Muscle layer of colon (tissue), 2 donors: ENCODE measurements at regions not wholly inside any gene's neighbourhood (a gene's known extent, or its start where the extent isn't known, plus 50 kb on each side); places are given as distances from the start of the nearest gene placed in this dataset.

ENCODE experiments used
- H3K27ac ChIP-seq: one replicate; pipeline ENCODE4 v1.7.0; 2013; ENCODE audit warnings: low read depth, mild to moderate bottlenecking, low read length, moderate library complexity
- H3K27me3 ChIP-seq, 2 donors: one replicate each; pipeline ENCODE4 v1.7.0; 2013; ENCODE audit warnings: low read length in 2 of 2, mild to moderate bottlenecking in 2 of 2; ENCODE audit not compliant: insufficient read depth in 2 of 2, control insufficient read depth in 1 of 2
- H3K36me3 ChIP-seq: one replicate; pipeline ENCODE4 v1.7.0; 2013; ENCODE audit warnings: mild to moderate bottlenecking, low read length; ENCODE audit not compliant: insufficient read depth
- H3K4me1 ChIP-seq: one replicate; pipeline ENCODE4 v1.7.0; 2013; ENCODE audit warnings: mild to moderate bottlenecking, low read length; ENCODE audit not compliant: insufficient read depth
- H3K4me3 ChIP-seq, 2 donors: one replicate each; pipeline ENCODE4 v1.7.0; 2013; ENCODE audit warnings: low read length in 2 of 2, low read depth in 1 of 2, mild to moderate bottlenecking in 1 of 2, moderate library complexity in 1 of 2
- H3K9ac ChIP-seq: one replicate; pipeline ENCODE4 v1.7.0; 2013; ENCODE audit warnings: low read length
- H3K9me3 ChIP-seq: one replicate; pipeline ENCODE4 v1.7.0; 2013; ENCODE audit warnings: mild to moderate bottlenecking, low read length
- donor health status: abdominal sarcoma.
- donor health status: Adenocarcinoma of cecum.

DNA sequence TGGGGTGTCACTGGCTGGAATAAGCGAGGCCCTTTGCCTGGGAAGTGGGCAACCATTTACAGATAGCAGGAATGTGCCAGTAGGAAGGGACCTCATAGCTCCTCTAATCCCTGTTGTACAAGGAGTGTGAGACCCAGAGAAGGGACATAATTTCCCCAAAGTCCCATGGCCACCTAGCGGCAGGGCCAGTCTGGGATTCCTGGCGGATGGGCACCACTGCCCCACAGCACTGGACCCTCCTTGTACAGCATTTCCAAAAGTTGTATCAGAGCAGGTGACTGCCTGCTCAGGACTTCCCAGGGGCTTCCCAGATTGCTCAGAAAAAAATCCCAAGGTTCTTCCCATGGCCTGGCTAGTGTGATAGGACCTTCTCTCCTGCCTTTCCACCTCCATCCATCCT lies 185.8 kb downstream of the GLI2 start:
- peaks cover 8% of the 10 kb centered on the region for H3K4me1 ChIP-seq
- H3K27me3 ChIP-seq, result no peaks in the 10 kb centered on the region
- no peaks in the 10 kb centered on the region for H3K9me3 ChIP-seq
- no peak overlapping the region for H3K4me3 ChIP-seq
- no peak overlapping the region for H3K27ac ChIP-seq
- peaks cover 5% of the 10 kb centered on the region for H3K36me3 ChIP-seq
- no peak overlapping the region for H3K9ac ChIP-seq

DNA sequence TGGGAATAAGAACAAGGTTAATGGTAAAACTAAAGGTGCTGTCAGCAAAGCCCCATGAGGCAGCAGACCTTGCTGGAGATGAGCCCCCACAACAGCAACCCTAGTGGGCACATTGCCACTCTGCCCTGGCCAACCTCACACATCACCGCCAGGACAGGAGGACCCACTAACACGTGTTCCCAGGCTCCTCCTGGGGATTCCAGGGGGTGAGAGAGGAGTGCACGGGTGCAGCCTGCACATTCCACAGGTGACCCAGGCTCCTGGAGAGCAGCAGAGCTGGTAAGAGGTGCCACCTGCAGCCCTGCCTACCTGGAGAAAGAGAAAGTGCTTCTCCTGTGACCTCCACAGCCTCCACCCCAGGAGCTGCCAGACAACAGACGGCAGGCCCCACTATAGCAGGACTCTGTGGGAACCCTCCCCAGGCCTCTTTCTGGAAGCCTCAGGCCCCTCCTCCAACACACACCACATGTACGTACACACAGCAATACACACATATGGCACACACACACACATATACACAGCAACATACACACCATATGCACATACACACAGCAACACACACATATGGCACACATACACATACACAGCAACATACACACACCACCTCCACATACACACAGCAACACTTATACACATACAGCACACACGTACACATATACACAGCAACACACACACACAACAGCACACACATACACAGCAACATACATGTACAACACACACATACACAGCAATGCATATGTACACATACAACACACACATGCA lies 187.1 kb downstream of the GLI2 start:
- Histone ChIP-seq H3K4me1 (peaks cover 8% of the 10 kb centered on the region), H3K27me3 (no peaks in the 10 kb centered on the region), H3K27ac (no peak overlapping the region), H3K9ac (no peak overlapping the region), H3K9me3 (no peaks in the 10 kb centered on the region), H3K36me3 (peaks cover 5% of the 10 kb centered on the region), H3K4me3 (no peak overlapping the region)

DNA sequence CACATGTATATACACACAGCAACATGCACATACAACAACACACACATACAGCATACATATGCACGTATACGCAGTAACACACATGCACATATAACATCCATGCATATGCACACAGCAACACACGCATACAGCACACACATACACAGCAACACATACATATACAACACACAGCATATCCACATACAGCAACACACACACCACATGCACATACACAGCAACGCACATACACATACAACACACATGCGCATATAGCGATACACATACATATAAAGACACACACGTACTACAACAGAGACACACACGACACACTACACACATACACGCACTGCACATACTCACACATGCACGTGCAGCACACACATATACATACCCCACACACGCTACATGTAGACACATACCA lies 187.8 kb downstream of the GLI2 start:
- Histone ChIP-seq H3K9ac (no peak overlapping the region), H3K4me1 (peaks cover 8% of the 10 kb centered on the region), H3K9me3 (no peaks in the 10 kb centered on the region), H3K36me3 (peaks cover 5% of the 10 kb centered on the region), H3K4me3 (no peak overlapping the region), H3K27ac (no peak overlapping the region), H3K27me3 (no peaks in the 10 kb centered on the region)

DNA sequence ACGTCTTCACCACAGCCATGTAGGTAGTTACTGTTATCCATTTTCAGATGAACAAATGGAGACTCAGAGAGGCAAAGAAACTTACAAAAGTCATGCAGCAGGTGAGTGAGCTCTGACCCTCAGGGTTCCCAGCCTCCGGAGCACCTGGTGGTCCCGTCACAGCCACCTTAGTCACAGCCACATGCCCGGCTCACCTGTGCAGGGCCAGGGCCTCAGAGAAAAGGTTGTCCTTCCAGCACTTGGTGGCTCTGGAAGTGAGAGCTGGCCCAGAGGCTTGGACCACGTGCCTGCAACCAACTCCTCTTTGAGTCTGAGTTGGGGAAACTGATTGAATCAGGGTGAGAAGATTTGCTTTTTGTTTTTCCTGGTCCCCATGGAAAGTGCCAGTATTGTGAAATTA lies 189.3 kb downstream of the GLI2 start:
- Histone ChIP-seq H3K36me3 (peaks cover 5% of the 10 kb centered on the region), H3K4me1 (peaks cover 7% of the 10 kb centered on the region), H3K27me3 (no peaks in the 10 kb centered on the region), H3K9me3 (no peaks in the 10 kb centered on the region), H3K4me3 (no peak overlapping the region), H3K27ac (no peak overlapping the region), H3K9ac (no peak overlapping the region)

DNA sequence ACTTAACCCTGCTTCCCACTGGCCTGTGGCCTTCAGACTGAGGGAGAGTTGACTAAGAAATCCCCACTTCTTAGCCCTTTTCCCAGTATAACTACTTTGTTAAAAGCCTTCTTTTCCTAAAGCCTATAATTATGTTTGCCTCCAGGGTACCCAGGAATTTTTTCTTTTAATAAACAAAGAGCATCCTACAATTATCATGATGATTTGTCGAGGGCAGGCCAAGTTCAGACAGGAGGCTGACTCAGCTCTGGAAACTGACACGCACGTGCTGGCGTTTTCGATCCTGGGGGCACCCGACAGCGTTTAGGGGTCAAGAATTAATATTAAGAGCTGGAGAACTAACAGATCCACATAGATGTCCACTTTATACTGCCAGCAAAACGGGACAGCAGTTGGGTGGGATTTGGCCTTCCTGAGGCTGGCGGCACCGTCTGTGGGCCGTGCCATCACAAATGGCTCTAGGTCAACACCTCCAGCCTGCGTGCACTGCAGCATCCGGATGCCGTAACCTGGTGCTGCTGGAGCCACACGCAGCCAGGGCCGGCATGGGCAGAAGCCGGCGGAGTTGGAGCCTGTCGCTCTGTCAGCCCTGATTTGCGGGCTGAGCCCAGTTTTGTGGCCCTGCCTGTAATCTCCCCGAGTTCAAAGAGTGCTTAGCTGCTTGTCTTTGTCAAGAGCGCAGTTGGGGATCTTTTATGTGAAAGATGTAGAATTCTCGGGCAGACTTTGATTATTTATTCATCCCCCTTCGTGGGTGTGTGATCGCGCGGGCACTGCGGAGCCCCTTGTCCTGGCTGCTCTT lies 191.0 kb downstream of the GLI2 start:
- Histone ChIP-seq H3K27ac (no peak overlapping the region), H3K36me3 (peaks cover 5% of the 10 kb centered on the region), H3K4me1 (no peaks in the 10 kb centered on the region), H3K27me3 (no peaks in the 10 kb centered on the region), H3K4me3 (no peak overlapping the region), H3K9ac (no peak overlapping the region), H3K9me3 (peaks cover 3% of the 10 kb centered on the region)

DNA sequence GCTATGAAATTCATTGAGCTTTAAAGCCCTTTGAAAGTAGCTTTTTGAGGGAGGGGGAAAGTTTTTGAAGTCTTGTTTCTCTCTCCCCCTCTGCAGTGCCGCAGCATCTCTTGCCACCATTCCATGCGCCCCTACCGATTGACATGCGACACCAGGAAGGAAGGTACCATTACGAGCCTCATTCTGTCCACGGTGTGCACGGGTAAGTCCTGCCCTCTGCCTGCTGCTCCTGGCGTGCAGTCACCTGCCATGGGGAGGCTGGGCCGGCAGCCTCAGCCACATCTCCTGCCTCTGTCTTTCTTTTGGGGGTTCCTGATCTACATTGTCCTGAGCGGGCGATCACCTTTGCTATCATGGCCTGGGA lies 191.6 kb downstream of the GLI2 start:
- Histone ChIP-seq H3K27me3 (no peaks in the 10 kb centered on the region), H3K27ac (no peak overlapping the region), H3K9ac (no peak overlapping the region), H3K9me3 (peaks cover 3% of the 10 kb centered on the region), H3K4me1 (no peaks in the 10 kb centered on the region), H3K4me3 (no peak overlapping the region), H3K36me3 (peaks cover 5% of the 10 kb centered on the region)

DNA sequence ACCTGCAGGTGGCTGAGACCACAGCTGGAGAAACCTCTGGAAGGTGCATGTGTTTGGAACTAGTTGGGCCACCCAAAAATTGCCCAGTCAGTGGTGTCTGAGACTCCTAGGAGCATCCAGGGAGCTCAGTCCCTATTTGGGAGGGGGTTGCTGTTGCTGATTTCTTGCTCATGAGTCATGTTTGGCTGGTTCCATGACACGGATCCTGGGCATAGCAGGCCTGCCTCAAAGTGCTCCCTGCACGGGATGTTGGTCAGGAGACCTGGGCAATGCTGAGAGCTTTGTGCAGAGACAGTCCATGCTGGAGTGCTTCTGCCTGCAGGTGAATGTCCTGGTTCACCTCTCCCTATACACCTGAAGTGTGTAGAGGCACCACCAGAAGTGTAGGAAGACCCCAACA lies 194.2 kb downstream of the GLI2 start:
- Histone ChIP-seq H3K27me3 (no peaks in the 10 kb centered on the region), H3K27ac (no peak overlapping the region), H3K4me3 (no peak overlapping the region), H3K9ac (no peak overlapping the region), H3K4me1 (peaks cover 8% of the 10 kb centered on the region), H3K9me3 (peaks cover 3% of the 10 kb centered on the region), H3K36me3 (no peaks in the 10 kb centered on the region)

DNA sequence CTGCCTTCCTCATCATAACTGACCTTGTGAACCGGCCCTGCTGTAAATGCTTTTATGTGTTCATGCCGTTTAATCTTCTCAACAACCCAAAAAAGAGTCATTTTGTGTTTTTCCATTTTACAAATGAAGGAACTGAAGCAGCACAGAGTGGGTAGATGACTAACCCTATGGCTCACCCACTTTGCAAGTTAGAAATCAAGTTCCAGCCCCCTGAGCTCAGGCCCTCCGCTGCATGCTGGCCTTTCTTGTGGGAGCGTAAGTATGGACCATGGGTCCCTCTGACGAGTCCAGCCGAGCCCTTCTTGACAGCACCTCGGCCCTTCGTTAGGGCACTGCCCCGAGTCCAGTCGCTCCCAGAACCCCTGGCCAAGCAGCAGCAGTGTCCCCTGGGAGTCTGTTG lies 194.6 kb downstream of the GLI2 start:
- Histone ChIP-seq H3K9me3 (peaks cover 3% of the 10 kb centered on the region), H3K27ac (no peak overlapping the region), H3K27me3 (no peaks in the 10 kb centered on the region), H3K36me3 (no peaks in the 10 kb centered on the region), H3K9ac (no peak overlapping the region), H3K4me1 (peaks cover 12% of the 10 kb centered on the region), H3K4me3 (no peak overlapping the region)

DNA sequence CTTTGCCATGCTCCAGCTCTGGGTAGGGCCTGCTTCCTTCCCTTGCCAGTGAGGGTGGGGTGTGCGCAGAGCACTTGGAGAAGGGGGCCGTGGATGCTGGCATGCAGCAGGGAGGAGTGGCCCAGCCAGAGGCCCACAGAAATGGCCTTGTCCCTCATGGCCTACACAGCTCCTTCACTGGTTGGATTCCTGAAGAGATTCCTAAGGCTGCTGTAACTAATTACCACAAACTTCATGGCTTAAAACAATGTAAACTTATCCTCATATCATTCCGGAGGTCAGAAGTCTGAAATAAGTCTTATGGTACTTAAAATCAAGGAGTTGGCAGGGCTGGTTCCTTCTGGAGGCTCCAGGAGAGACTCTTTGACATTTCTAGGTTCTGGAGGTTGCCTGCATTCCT lies 195.2 kb downstream of the GLI2 start:
- H3K4me3 ChIP-seq, result no peak overlapping the region
- no peaks in the 10 kb centered on the region for H3K36me3 ChIP-seq
- H3K27me3 ChIP-seq, result no peaks in the 10 kb centered on the region
- H3K27ac ChIP-seq, result no peak overlapping the region
- peaks cover 3% of the 10 kb centered on the region for H3K9me3 ChIP-seq
- H3K9ac ChIP-seq, result no peak overlapping the region
- peaks cover 18% of the 10 kb centered on the region for H3K4me1 ChIP-seq

DNA sequence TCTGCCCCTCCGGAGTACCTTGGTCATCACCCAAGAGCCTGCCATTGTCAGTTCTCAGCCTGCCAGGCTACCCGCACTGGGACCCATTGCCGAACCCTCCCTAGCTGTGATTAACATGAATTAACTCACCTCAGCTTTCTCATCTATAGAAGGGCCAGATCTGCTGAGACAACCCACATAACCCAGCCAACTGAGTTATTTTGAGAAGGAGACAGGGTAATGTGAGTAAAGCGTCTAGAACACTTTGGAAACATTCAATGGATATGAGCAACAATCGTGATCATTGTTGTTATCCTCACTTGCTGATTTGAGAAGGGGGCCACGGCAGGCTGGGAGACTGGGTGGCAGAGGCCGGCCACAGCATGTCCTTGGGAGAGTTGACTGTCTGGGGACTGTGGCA lies 196.8 kb downstream of the GLI2 start:
- Histone ChIP-seq H3K9me3 (peaks cover 3% of the 10 kb centered on the region), H3K27ac (no peak overlapping the region), H3K27me3 (no peaks in the 10 kb centered on the region), H3K9ac (no peak overlapping the region), H3K4me3 (no peak overlapping the region), H3K4me1 (peaks cover 34% of the 10 kb centered on the region), H3K36me3 (no peaks in the 10 kb centered on the region)

DNA sequence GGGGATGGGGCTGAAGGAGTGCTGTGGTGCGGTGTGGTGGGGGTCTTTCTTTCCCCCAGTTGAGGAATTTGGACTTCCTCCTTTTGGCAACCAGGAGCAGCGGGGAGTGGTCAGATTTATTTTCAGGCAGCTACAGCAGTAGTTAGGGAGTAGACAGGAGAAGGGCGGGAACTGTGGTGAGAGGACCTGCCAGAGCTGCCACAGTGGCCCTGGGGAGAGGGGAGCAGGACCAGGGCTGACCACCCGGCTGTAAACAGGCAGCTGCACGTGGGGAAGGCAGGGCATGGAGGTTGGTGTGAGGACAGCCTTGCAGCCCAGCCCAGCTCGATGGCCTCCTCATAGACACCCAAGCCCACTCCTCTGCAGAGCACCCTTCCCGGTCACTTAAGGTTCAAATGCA lies 197.2 kb downstream of the GLI2 start:
- Histone ChIP-seq H3K27ac (no peak overlapping the region), H3K4me3 (no peak overlapping the region), H3K9ac (no peak overlapping the region), H3K27me3 (no peaks in the 10 kb centered on the region), H3K9me3 (peaks cover 3% of the 10 kb centered on the region), H3K36me3 (no peaks in the 10 kb centered on the region), H3K4me1 (peaks cover 38% of the 10 kb centered on the region)
